ENCODE measurements at regions not wholly inside any gene's neighbourhood (a gene's known extent, or its start where the extent isn't known, plus 50 kb on each side); places are given as distances from the start of the nearest gene placed in this dataset.

- ChIA-PET POLR2A (no interaction called here), CTCF (no interaction called here)
- DNase-seq: no peak
- Histone ChIP-seq H3K9ac (no peak overlapping the region), H3K27me3 (ENCODE audit: insufficient read depth) (no peaks in the 10 kb centered on the region), H3K4me2 (no peak overlapping the region), H3K4me1 (ENCODE audit: control insufficient read depth in 1 of 2, insufficient read depth in 2 of 2, low read depth in 1 of 2, low read length in 1 of 2) (peaks cover 0 to 4% of the 10 kb centered on the region in 2 experiments; a peak in 2 of 4 replicates), H3K27ac (ENCODE audit: low read depth in 2 of 2, low read length in 1 of 2) (no peak overlapping the region), H3K9me2 (no peaks in the 10 kb centered on the region), H4K20me1 (ENCODE audit: insufficient read depth) (no peaks in the 10 kb centered on the region), H3F3A (replicated peaks; ENCODE audit: insufficient read depth) (peaks cover 4% of the 10 kb centered on the region), H2AFZ (ENCODE audit: low read depth) (no peak overlapping the region), H3K4me3 (ENCODE audit: low read depth in 2 of 2, low read length in 1 of 2) (no peak overlapping the region), H3K36me3 (replicated peaks in 1 of 2; ENCODE audit: control insufficient read depth in 1 of 2, insufficient read depth in 2 of 2, low read length in 1 of 2) (no peaks in the 10 kb centered on the region), H3K79me2 (ENCODE audit: insufficient read depth) (no peaks in the 10 kb centered on the region), H3K9me3 (no peaks in the 10 kb centered on the region)
- 71% methylated on average over 4 of the region's 4 CpGs for WGBS (ENCODE audit: low lambda C conversion rate)
- no peak for TF ChIP-seq FOXM1 (IDR thresholded peaks at IDR 0.05; ENCODE audit: low read depth)
- no peak for TF ChIP-seq POLR2AphosphoS5 (IDR thresholded peaks at IDR 0.05; ENCODE audit: low read depth, low read length)
- TF ChIP-seq JUND (IDR thresholded peaks at IDR 0.05): no peak
- TF ChIP-seq MXI1 (IDR thresholded peaks at IDR 0.05; ENCODE audit: low read depth, low read length): no peak
- no peak for TF ChIP-seq SMC3 (IDR thresholded peaks at IDR 0.05; ENCODE audit: low read depth, low read length)
- TF ChIP-seq FOSL2 (IDR thresholded peaks at IDR 0.05; ENCODE audit: borderline replicate concordance, low read depth): no peak
- no peak for TF ChIP-seq MEF2A (IDR thresholded peaks at IDR 0.05; ENCODE audit: borderline replicate concordance, low read depth)
- no peak for TF ChIP-seq RXRA (IDR thresholded peaks at IDR 0.05; ENCODE audit: borderline replicate concordance, low read depth)
- no peak for TF ChIP-seq GATA2 (CRISPR knock-in tag; IDR thresholded peaks at IDR 0.05)
- TF ChIP-seq RAD21 (IDR thresholded peaks at IDR 0.05; ENCODE audit: low read length): no peak
- no peak for TF ChIP-seq MAX (IDR thresholded peaks at IDR 0.05; ENCODE audit: low read depth)
- TF ChIP-seq RFX5 (IDR thresholded peaks at IDR 0.05; ENCODE audit: low read length): no peak
- no peak for TF ChIP-seq ZBTB33 (IDR thresholded peaks at IDR 0.05; ENCODE audit: borderline replicate concordance, low read depth)
- TF ChIP-seq YY1 (IDR thresholded peaks at IDR 0.05; ENCODE audit: low read depth): no peak
- TF ChIP-seq EZH2phosphoT487 (IDR thresholded peaks at IDR 0.05; ENCODE audit: borderline replicate concordance, low read depth): no peak
- TF ChIP-seq TCF12 (IDR thresholded peaks at IDR 0.05): no peak
- no peak for TF ChIP-seq SIN3A (IDR thresholded peaks at IDR 0.05; ENCODE audit: borderline replicate concordance, low read depth, low read length)
These were observed 410.9 kb upstream of the PRR16 start for GRCh38 chr5:120052916-120053828.

- WGBS (ENCODE audit: low lambda C conversion rate): 79% methylated on average over 4 of the region's 4 CpGs
- Histone ChIP-seq H3K27me3 (ENCODE audit: insufficient read depth) (no peaks in the 10 kb centered on the region), H3K4me3 (ENCODE audit: low read depth in 2 of 2, low read length in 1 of 2) (no peak overlapping the region), H3K4me1 (ENCODE audit: control insufficient read depth in 1 of 2, insufficient read depth in 2 of 2, low read depth in 1 of 2, low read length in 1 of 2) (peaks cover 0 to 4% of the 10 kb centered on the region in 2 experiments; a peak in 2 of 4 replicates), H3K4me2 (no peak overlapping the region), H3K9ac (no peak overlapping the region), H3K27ac (ENCODE audit: low read depth in 2 of 2, low read length in 1 of 2) (no peak overlapping the region), H3K79me2 (ENCODE audit: insufficient read depth) (no peaks in the 10 kb centered on the region), H3F3A (replicated peaks; ENCODE audit: insufficient read depth) (no peaks in the 10 kb centered on the region), H3K9me3 (no peaks in the 10 kb centered on the region), H3K36me3 (replicated peaks in 1 of 2; ENCODE audit: control insufficient read depth in 1 of 2, insufficient read depth in 2 of 2, low read length in 1 of 2) (no peaks in the 10 kb centered on the region), H2AFZ (ENCODE audit: low read depth) (no peak overlapping the region), H3K9me2 (no peaks in the 10 kb centered on the region), H4K20me1 (ENCODE audit: insufficient read depth) (no peaks in the 10 kb centered on the region)
- ChIA-PET POLR2A (no interaction called here), CTCF (no interaction called here)
- no peak for DNase-seq
- no peak for TF ChIP-seq POLR2AphosphoS5 (IDR thresholded peaks at IDR 0.05; ENCODE audit: low read depth, low read length)
- TF ChIP-seq PBX3 (IDR thresholded peaks at IDR 0.05): no peak
- TF ChIP-seq GABPA (IDR thresholded peaks at IDR 0.05; ENCODE audit: low read depth): no peak
- TF ChIP-seq CTCF (IDR thresholded peaks at IDR 0.05): no peak
- TF ChIP-seq ZBTB33 (IDR thresholded peaks at IDR 0.05; ENCODE audit: borderline replicate concordance, low read depth): no peak
- TF ChIP-seq TCF12 (IDR thresholded peaks at IDR 0.05): no peak
- no peak for TF ChIP-seq EP300 (IDR thresholded peaks at IDR 0.05; ENCODE audit: borderline replicate concordance in 1 of 2, low read depth in 1 of 2, low read length in 1 of 2)
- no peak for TF ChIP-seq NRF1 (IDR thresholded peaks at IDR 0.05; ENCODE audit: low read depth, low read length)
These were observed 410.3 kb upstream of the PRR16 start for GRCh38 chr5:120053841-120054240.
